SU-DHL-6 (cell line): ENCODE measurements at regions not wholly inside any gene's neighbourhood (a gene's known extent, or its start where the extent isn't known, plus 50 kb on each side); places are given as distances from the start of the nearest gene placed in this dataset.
"Not testable (repeated sequence)": the region's sequence is repeated elsewhere in the genome, so short reads cannot be mapped to it uniquely, and the experiment has no call there.

ENCODE experiments used
- H2AFZ ChIP-seq: fragments of 200-600 bp; sonication (generic); 2 replicates; pipeline ENCODE4 v1.6.1; 2014; ENCODE audit warnings: low read depth, mild to moderate bottlenecking, moderate library complexity, mixed read lengths, antibody characterized with exemption, low read length; ENCODE audit not compliant: severe bottlenecking
- H3F3A ChIP-seq: fragments of 200-600 bp; shearing (Covaris generic); 2 replicates; pipeline ENCODE4 v1.6.0; 2016; ENCODE audit warnings: antibody characterized with exemption, mild to moderate bottlenecking; ENCODE audit not compliant: insufficient read depth
- H3K27ac ChIP-seq: fragments of 200-600 bp; sonication (generic); 2 replicates; pipeline ENCODE4 v1.5.1; 2016; ENCODE audit warnings: low read depth, mild to moderate bottlenecking, low read length, moderate library complexity, mixed read lengths
- H3K27me3 ChIP-seq: fragments of 200-600 bp; sonication (generic), shearing (Covaris generic); 2 replicates; pipeline ENCODE4 v1.6.0; 2014; ENCODE audit warnings: mild to moderate bottlenecking, low read length
- H3K36me3 ChIP-seq: fragments of 200-600 bp; sonication (generic); 2 replicates; pipeline ENCODE4 v1.6.1; 2014; ENCODE audit warnings: mild to moderate bottlenecking, low read length, mixed read lengths
- H3K4me2 ChIP-seq: fragments of 300-600, 200-600 bp; shearing (Covaris generic), sonication (generic); 2 replicates; pipeline ENCODE4 v1.6.0; 2014; ENCODE audit warnings: low read length, low read depth, mild to moderate bottlenecking; ENCODE audit not compliant: poor library complexity, severe bottlenecking
- H3K4me3 ChIP-seq: fragments of 200-600 bp; sonication (generic); 2 replicates; pipeline ENCODE4 v1.5.1; 2014; ENCODE audit warnings: antibody characterized with exemption, low read length, mild to moderate bottlenecking, mixed read lengths; ENCODE audit not compliant: insufficient read depth, poor library complexity, severe bottlenecking
- H3K79me2 ChIP-seq: fragments of 200-600 bp; sonication (generic); 2 replicates; pipeline ENCODE4 v1.6.1; 2014; ENCODE audit warnings: mild to moderate bottlenecking, low read length, moderate library complexity; ENCODE audit not compliant: insufficient read depth
- H3K9ac ChIP-seq: fragments of 200-600 bp; sonication (generic); 2 replicates; pipeline ENCODE4 v1.7.0; 2014; ENCODE audit warnings: mild to moderate bottlenecking, low read length
- H3K9me2 ChIP-seq: fragments of 200-600 bp; sonication (generic); replicated peaks from 2 replicates; pipeline ENCODE4 v1.6.1; 2014; ENCODE audit warnings: low read length; ENCODE audit not compliant: insufficient read depth
- H3K9me3 ChIP-seq: fragments of 200-600 bp; sonication (generic); 2 replicates; pipeline ENCODE4 v1.6.1; 2014; ENCODE audit warnings: low read length, mixed read lengths; ENCODE audit not compliant: insufficient read depth
- H4K20me1 ChIP-seq: fragments of 200-600 bp; sonication (generic); 2 replicates; pipeline ENCODE4 v1.6.1; 2014; ENCODE audit warnings: low read depth, mild to moderate bottlenecking, antibody characterized with exemption, low read length, moderate library complexity, mixed read lengths
- CTCF ChIP-seq: fragments of 200-600 bp; sonication (generic); IDR thresholded peaks from one replicate; pipeline ENCODE4 v1.5.1; 2017; ENCODE audit warnings: antibody characterized with exemption, mild to moderate bottlenecking, low read length, moderate library complexity; ENCODE audit not compliant: insufficient read depth, poor library complexity, severe bottlenecking
- EZH2phosphoT487 ChIP-seq: fragments of 200-600 bp; sonication (generic), shearing (Covaris generic); conservative IDR thresholded peaks from 2 replicates; pipeline ENCODE4 v1.6.1; 2018; ENCODE audit warnings: mild to moderate bottlenecking, antibody characterized with exemption, low read length, moderate library complexity, mixed read lengths

DNA sequence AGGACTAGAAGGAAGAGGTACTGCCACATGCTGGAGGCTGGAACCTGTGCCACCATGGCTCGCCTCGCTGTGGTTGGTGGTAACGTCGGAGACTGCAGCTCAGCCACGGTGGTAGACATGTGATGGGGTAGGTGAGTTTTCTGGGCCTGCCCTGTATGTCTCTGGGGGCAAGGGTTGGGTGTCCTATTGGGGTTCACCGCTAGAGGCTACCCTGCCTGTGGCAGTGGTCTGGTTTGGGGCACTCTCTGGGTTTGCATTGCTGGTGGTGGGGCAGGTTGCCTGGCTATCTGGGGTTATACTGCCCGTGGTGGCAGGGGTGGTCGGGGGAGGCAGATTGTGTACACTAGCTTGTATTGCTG, 79.3 kb upstream of the KCNJ18 start:
- H3K79me2 ChIP-seq, result no peaks in the 10 kb centered on the region
- H3K27ac ChIP-seq, result no peak overlapping the region
- no peak overlapping the region for H3K4me3 ChIP-seq
- H3K4me2 ChIP-seq, result no peak overlapping the region
- TF ChIP-seq EZH2phosphoT487, result no peak
- TF ChIP-seq CTCF, result no peak
- no peaks in the 10 kb centered on the region for H3K9me3 ChIP-seq
- no peaks in the 10 kb centered on the region for H3F3A ChIP-seq
- no peaks in the 10 kb centered on the region for H3K27me3 ChIP-seq
- H2AFZ ChIP-seq, result no peak overlapping the region
- no peaks in the 10 kb centered on the region for H4K20me1 ChIP-seq
- H3K9me2 ChIP-seq, result no peaks in the 10 kb centered on the region
- no peak overlapping the region for H3K9ac ChIP-seq
- H3K36me3 ChIP-seq, result no peaks in the 10 kb centered on the region

DNA sequence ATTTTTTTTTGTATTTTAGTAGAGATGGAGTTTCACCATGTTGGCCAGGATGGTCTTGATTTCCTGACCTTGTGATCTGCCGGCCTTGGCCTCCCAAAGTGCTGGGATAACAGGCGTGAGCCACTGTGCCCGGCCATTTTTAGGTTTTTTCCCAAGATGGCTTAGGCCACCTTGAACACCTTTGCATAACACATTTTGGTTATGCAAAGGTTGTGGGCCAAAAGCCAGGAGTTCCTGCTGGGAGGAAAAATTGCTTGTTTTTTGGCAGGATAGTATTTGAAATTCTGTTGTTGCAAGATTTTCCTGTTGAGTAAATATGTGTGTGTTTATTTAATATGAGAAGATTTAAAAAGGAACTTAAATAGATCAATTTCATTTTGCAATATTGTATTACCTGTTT, 65.3 kb upstream of the KCNJ18 start:
- not testable (repeated sequence) for H3F3A ChIP-seq, H3K9me2 ChIP-seq, H3K4me3 ChIP-seq

More for the DNA sequence above, 65.3 kb upstream of the KCNJ18 start:
- H3K27me3 ChIP-seq, H3K36me3 ChIP-seq, H3K9me3 ChIP-seq, H4K20me1 ChIP-seq, H3K9ac ChIP-seq, H3K27ac ChIP-seq, H2AFZ ChIP-seq, H3K79me2 ChIP-seq, H3K4me2 ChIP-seq: not testable (repeated sequence)
